Left kidney (tissue), 1 donor: ENCODE measurements at regions not wholly inside any gene's neighbourhood (a gene's known extent, or its start where the extent isn't known, plus 50 kb on each side); places are given as distances from the start of the nearest gene placed in this dataset.
"Not testable (repeated sequence)": the region's sequence is repeated elsewhere in the genome, so short reads cannot be mapped to it uniquely, and the experiment has no call there.

Source experiments
- DNase-seq: peaks from one replicate; pipeline ENCODE4 v3.0.0-alpha.2; 2013

- no peak for DNase-seq
Measured at GRCh38 chr9:115466756-115467155, 348.8 kb upstream of the TNC start.

GRCh38 chr9:115469841-115470240 lies 351.9 kb upstream of the TNC start:
- no peak for DNase-seq

GRCh38 chr9:115473032-115473431 lies 355.1 kb upstream of the TNC start:
- DNase-seq, result not testable (repeated sequence)

- DNase-seq, result no peak
Measured at GRCh38 chr9:115481769-115482168, 363.8 kb upstream of the TNC start.

GRCh38 chr9:115482747-115483146 lies 364.8 kb upstream of the TNC start:
- DNase-seq, result no peak

GRCh38 chr9:115492869-115493268 lies 374.9 kb upstream of the TNC start:
- no peak for DNase-seq

- no peak for DNase-seq
Measured at GRCh38 chr9:115494393-115494792, 376.4 kb upstream of the TNC start.

- no peak for DNase-seq
Measured at GRCh38 chr9:115495052-115495635, 377.2 kb upstream of the TNC start.

- DNase-seq, result no peak
Measured at GRCh38 chr9:115495836-115496235, 377.9 kb upstream of the TNC start.

- DNase-seq, result no peak
Measured at GRCh38 chr9:115498303-115498702, 380.3 kb upstream of the TNC start.

GRCh38 chr9:115507148-115507547 lies 389.2 kb upstream of the TNC start:
- DNase-seq, result no peak

- no peak for DNase-seq
Measured at GRCh38 chr9:115513148-115513547, 395.2 kb upstream of the TNC start.

- DNase-seq, result no peak
Measured at GRCh38 chr9:115514454-115514853, 396.5 kb upstream of the TNC start.

- no peak for DNase-seq
Measured at GRCh38 chr9:115517335-115518075, 399.5 kb upstream of the TNC start.

GRCh38 chr9:115520646-115521045 lies 402.7 kb upstream of the TNC start:
- no peak for DNase-seq

- DNase-seq, result no peak
Measured at GRCh38 chr9:115522912-115523311, 405.0 kb upstream of the TNC start.

GRCh38 chr9:115524453-115525059 lies 406.6 kb upstream of the TNC start:
- peak; percentile 90 for DNase-seq

- DNase-seq, result no peak
Measured at GRCh38 chr9:115525111-115526058, 407.4 kb upstream of the TNC start.

GRCh38 chr9:115531410-115532125 lies 413.6 kb upstream of the TNC start:
- no peak for DNase-seq

GRCh38 chr9:115533511-115533910 lies 415.6 kb upstream of the TNC start:
- DNase-seq, result no peak

- DNase-seq, result no peak
Measured at GRCh38 chr9:115540091-115540490, 422.1 kb upstream of the TNC start.

GRCh38 chr9:115543511-115543910 lies 425.6 kb upstream of the TNC start:
- DNase-seq, result no peak
